Choroid plexus epithelial cell (primary cell): ENCODE measurements at regions not wholly inside any gene's neighbourhood (a gene's known extent, or its start where the extent isn't known, plus 50 kb on each side); places are given as distances from the start of the nearest gene placed in this dataset.

Source experiments
- DNase-seq: peaks from one replicate; pipeline ENCODE4 v3.0.0-alpha.2; 2010; ENCODE audit warnings: low read depth
- H3K4me3 ChIP-seq: 2 replicates; pipeline ENCODE4 v1.5.1; 2011; ENCODE audit warnings: low read depth, mild to moderate bottlenecking, control low read depth, low read length, moderate library complexity
- TF ChIP-seq, protein P1 (sequence below): conservative IDR thresholded peaks from 2 replicates; pipeline ENCODE4 v1.5.1; 2011; ENCODE audit warnings: low read depth, mild to moderate bottlenecking, control low read depth, inconsistent platforms, low read length, moderate library complexity

DNA sequence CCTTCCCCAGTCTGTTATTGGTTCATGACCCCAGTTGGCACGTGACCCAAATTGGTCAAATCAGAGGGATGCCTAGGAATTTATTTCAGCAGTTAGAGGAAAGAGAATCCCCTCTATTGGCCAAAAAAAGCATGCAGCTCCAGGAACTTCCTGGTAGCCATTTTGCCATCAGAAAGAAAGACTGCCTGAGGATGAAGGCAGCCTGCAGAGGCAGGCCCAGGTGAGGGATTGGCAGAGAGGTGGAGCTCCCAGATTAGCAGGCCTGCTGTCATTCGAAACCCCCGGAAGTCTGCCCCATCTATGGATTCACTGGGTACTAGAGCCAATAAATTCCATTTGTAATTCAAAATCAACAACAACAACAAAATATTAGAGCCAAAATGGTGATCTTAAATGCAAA lies 207.6 kb downstream of the CWF19L2 start:
- DNase-seq, result no peak
- no peak overlapping the region for H3K4me3 ChIP-seq
- TF ChIP-seq, protein P1, sequence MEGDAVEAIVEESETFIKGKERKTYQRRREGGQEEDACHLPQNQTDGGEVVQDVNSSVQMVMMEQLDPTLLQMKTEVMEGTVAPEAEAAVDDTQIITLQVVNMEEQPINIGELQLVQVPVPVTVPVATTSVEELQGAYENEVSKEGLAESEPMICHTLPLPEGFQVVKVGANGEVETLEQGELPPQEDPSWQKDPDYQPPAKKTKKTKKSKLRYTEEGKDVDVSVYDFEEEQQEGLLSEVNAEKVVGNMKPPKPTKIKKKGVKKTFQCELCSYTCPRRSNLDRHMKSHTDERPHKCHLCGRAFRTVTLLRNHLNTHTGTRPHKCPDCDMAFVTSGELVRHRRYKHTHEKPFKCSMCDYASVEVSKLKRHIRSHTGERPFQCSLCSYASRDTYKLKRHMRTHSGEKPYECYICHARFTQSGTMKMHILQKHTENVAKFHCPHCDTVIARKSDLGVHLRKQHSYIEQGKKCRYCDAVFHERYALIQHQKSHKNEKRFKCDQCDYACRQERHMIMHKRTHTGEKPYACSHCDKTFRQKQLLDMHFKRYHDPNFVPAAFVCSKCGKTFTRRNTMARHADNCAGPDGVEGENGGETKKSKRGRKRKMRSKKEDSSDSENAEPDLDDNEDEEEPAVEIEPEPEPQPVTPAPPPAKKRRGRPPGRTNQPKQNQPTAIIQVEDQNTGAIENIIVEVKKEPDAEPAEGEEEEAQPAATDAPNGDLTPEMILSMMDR, result no peak

DNA sequence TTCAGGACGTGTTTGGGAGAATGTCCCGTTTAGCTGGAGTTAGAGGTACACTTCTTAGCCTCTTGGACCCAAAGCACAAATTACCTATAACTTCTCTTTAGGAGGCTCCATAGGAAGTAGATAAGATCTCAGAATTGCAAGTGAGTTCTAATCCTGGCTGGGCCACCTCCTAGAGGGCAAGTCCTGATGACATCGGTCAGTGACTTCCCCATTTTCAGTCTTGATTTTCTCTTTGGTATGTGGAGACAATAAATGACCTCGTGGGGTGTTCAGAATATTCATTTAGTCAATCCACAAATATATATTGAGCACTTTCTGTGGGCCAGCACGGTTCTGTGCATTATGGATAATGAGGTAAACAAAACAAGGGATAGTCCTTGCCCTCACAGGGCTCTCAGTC lies 208.6 kb downstream of the CWF19L2 start:
- TF ChIP-seq, protein P1, result no peak
- no peak for DNase-seq
- H3K4me3 ChIP-seq, result no peak overlapping the region

DNA sequence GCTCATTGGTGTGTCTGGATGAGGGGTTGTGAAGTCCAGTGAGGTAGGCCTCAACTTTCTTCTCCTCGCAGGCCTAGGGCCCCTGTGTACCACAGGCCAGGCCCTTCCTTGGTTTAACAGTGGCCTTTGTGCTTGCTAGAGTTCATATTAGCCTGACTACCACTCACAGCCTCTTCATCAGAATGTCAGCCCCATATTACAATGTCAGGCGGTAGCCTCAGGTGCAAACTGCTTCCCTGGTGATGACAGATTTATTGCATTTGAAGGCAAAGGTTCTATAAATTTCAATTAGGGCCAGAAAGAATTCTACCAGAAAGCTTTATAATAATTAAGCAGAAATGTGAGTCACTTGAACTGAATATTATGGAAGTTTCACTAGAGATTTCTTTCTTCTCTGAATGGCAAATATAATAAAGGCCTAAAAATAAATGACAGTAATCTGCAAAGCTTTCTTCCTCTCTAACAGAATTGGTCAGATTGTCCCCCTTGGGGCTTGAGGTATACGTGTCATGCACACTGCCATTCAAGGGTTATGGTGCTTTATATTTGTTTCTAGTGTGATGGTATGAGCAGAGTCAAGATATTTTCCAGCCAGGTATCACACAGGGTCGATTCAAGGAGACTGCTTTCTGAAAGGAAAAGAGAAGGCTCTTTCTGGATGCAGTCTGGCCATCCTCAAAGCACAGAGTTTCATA lies 210.3 kb downstream of the CWF19L2 start:
- DNase-seq, result no peak
- TF ChIP-seq, protein P1, result no peak
- H3K4me3 ChIP-seq, result no peak overlapping the region

DNA sequence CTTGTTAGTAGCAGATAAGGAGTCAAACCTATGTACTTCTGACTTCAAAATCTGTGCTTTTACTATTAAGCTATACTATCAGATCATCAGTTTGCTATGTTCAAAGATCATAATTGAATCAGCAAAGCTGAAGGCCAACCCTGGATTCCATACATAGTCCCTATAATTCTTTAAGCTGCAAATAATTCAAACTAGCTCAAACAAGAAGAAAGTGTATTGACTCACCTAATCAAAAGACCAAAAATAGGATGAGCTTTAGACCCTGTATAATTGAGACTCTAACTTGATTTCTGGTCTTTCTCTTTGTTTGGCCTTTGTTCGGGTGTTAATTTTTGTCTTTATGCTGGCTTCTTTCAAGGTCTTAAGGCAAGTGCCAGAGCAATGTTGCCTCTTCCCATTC lies 213.7 kb downstream of the CWF19L2 start:
- H3K4me3 ChIP-seq, result no peak overlapping the region
- TF ChIP-seq, protein P1, result no peak

DNA sequence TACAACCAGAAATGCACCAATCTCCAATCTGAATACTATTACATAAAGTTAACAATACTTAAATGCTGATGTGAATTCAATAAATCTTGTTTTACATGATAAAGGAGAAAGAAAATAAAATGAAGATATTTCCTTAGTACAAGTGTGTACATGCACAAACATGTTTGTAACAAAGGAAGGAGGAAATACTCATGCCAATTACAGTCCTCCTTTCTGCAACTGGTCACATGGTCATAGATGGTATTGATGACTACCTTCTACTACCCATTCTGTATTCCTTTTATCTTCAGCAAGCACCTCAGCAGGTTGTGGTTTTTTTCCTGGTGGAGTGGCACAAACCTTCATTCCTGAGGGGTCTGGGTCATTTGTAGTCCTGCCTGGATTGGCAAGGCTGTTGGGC lies 214.2 kb upstream of the GUCY1A2 start:
- no peak overlapping the region for H3K4me3 ChIP-seq
- TF ChIP-seq, protein P1, result no peak
- no peak for DNase-seq

More for the DNA sequence above, 213.7 kb downstream of the CWF19L2 start:
- DNase-seq, result no peak

DNA sequence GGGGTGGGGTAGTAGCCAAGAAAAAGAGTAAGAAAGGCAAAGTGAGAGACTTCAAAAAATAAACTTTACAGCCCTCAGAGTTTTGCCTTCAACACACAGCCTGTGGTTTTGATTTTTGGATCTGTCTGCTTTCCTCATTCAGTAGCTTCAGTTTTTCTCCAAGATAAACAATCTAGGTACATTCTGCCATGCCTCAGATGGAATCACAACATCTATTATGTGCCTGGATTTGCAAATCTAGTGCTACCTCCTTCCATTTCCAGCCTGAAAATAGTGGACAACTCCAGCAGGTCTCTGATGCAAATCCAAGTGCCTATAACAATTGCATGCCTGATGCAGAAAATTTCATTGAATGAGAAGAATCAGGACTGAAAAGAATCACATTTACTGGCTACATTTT lies 206.6 kb upstream of the GUCY1A2 start:
- DNase-seq, result no peak
- H3K4me3 ChIP-seq, result no peak overlapping the region
- TF ChIP-seq, protein P1, result no peak

DNA sequence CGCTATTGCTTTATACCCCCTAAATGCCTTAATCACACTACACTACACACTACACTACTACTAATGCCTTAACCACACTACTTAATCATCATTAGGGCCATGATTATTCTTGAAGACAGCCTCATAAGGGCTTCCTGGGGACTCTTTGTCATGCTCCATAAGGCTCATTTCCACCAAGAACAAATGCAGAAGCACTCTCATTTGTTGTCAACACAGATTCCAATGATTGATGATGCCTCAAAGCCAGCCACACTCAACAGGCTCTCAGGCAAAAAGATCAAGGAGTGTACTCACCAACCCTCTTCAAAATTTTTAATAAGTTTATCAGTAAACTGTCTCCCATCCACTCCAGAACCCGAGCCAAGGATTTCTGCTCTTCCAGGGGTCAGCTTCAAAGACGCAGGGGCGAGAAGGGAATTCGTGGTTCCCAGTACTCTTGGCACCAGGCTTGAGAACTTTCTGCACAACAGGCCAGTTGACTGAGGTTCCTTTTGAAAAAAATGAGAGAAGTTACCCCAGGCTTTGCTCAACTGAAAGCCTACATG lies 204.7 kb upstream of the GUCY1A2 start:
- H3K4me3 ChIP-seq, result no peak overlapping the region
- TF ChIP-seq, protein P1, result no peak
- no peak for DNase-seq
